ENCODE measurements at regions not wholly inside any gene's neighbourhood (a gene's known extent, or its start where the extent isn't known, plus 50 kb on each side); places are given as distances from the start of the nearest gene placed in this dataset.

DNA sequence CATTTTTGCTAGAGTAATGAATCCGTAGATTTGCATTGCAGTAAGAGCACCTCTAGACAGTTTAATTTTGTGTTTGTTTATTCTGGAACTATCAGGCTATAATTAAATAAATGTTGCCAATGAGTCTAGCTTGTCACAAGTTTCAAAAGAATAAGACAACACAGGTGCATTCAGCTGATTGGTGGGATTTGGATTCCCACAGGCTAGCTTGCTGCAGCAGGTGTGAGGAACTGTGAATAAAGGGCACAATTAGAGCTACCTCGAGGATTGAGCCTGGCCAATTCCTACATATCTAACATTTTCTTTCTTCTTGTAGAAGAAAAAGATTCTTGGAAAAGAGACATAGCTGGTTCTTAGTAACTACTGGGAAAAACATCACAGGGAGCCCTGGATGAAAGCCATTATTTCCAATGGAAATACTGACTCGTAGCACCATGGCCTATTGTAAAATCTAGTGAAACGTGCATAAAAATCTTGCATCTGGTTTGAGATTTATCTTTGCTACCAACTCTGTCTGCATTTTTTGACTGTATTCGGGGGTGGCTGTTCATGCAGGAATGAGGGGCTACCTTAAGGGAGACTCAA, 360.9 kb downstream of the FGF9 start:
- no TSS peak for BruUV-seq (replicated peaks)

More for the DNA sequence above, 360.9 kb downstream of the FGF9 start:
- ChIA-PET CTCF (no interaction called here), POLR2A (ENCODE audit: unreplicated experiment) (no interaction called here)
- Histone ChIP-seq H2BK20ac (ENCODE audit: low read depth, low read length) (no peak overlapping the region), H3K4me3 (ENCODE audit: insufficient read depth, low read depth, low read length) (no peak overlapping the region), H3K23ac (ENCODE audit: low read depth, low read length) (no peak overlapping the region), H4K8ac (ENCODE audit: low read depth in 2 of 2, low read length in 2 of 2) (no peak overlapping the region), H3K4me2 (ENCODE audit: low read depth, low read length) (no peak overlapping the region), H2AK9ac (replicated peaks; ENCODE audit: low read depth, low read length, poor library complexity) (no peak overlapping the region), H2BK120ac (ENCODE audit: low read depth, low read length) (no peak overlapping the region), H4K20me1 (ENCODE audit: insufficient read depth, low read length) (no peaks in the 10 kb centered on the region), H2BK15ac (ENCODE audit: low read depth, low read length) (no peak overlapping the region), H2BK5ac (ENCODE audit: low read depth, low read length, poor library complexity, severe bottlenecking) (no peak overlapping the region), H3K27me3 (ENCODE audit: control insufficient read depth, insufficient read depth, low read length) (peaks cover 13% of the 10 kb centered on the region; the same call in 1 of the 2 replicates), H3K27ac (ENCODE audit: insufficient read depth, low read length) (no peak overlapping the region), H3K4me1 (ENCODE audit: control insufficient read depth, insufficient read depth, low read length) (no peaks in the 10 kb centered on the region), H3K4ac (ENCODE audit: low read depth, low read length) (no peak overlapping the region), H4K91ac (ENCODE audit: insufficient read depth, low read depth, low read length) (no peak overlapping the region), H4K5ac (ENCODE audit: low read depth, low read length) (no peak overlapping the region), H3K9me3 (ENCODE audit: control insufficient read depth, insufficient read depth, low read length) (peaks cover 2% of the 10 kb centered on the region; the same call in 1 of the 2 replicates), H3K36me3 (ENCODE audit: control insufficient read depth, insufficient read depth, low read length) (no peaks in the 10 kb centered on the region), H3K14ac (replicated peaks; ENCODE audit: low read depth, low read length) (no peak overlapping the region), H3K79me1 (ENCODE audit: low read depth in 1 of 2, low read length in 2 of 2) (no peaks in the 10 kb centered on the region), H2AFZ (replicated peaks; ENCODE audit: low read length, poor library complexity) (no peak overlapping the region), H3K9me1 (ENCODE audit: insufficient read depth, low read length) (no peaks in the 10 kb centered on the region; the same call in 1 of the 2 replicates), H2AK5ac (ENCODE audit: low read depth, low read length) (no peak overlapping the region), H3K56ac (ENCODE audit: extremely low read depth, insufficient read depth, low read length) (no peak overlapping the region), H3K9ac (ENCODE audit: low read depth, low read length) (no peak overlapping the region), H3K18ac (ENCODE audit: low read depth, low read length) (no peak overlapping the region)
- ATAC-seq (ENCODE audit: low read depth) (no peak), DNase-seq (no peak)
- in situ Hi-C loops (cut with MboI; ENCODE audit: low sequenced_read_pairs) (no loop called here), intact Hi-C loops (cut with micrococcal nuclease) (no loop called here), dilution Hi-C loops (cut with HindIII; ENCODE audit: low sequenced_read_pairs, unreplicated experiment) (no loop called here)
- WGBS, 2 experiments (ENCODE audit: extremely low coverage in 2 of 2, insufficient read length in 1 of 2), result no CpG with 5 or more reads among the region's 5 CpGs
- TF ChIP-seq RCOR1 (IDR thresholded peaks at IDR 0.05; ENCODE audit: insufficient replicate concordance, low read length), result no peak
- no peak for TF ChIP-seq SMC3 (IDR thresholded peaks at IDR 0.05; ENCODE audit: low read depth, low read length)
- no peak for TF ChIP-seq CHD1 (IDR thresholded peaks at IDR 0.05; ENCODE audit: low read depth, low read length)
- TF ChIP-seq RAD21 (IDR thresholded peaks at IDR 0.05; ENCODE audit: low read length), result no peak
- TF ChIP-seq RFX5 (IDR thresholded peaks at IDR 0.05; ENCODE audit: low read depth, low read length), result no peak
- TF ChIP-seq POLR2A (IDR thresholded peaks at IDR 0.05; ENCODE audit: low read depth, low read length), result no peak
- TF ChIP-seq, protein P1, sequence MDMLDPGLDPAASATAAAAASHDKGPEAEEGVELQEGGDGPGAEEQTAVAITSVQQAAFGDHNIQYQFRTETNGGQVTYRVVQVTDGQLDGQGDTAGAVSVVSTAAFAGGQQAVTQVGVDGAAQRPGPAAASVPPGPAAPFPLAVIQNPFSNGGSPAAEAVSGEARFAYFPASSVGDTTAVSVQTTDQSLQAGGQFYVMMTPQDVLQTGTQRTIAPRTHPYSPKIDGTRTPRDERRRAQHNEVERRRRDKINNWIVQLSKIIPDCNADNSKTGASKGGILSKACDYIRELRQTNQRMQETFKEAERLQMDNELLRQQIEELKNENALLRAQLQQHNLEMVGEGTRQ (IDR thresholded peaks at IDR 0.05; ENCODE audit: low read depth, low read length), result no peak
- no peak for TF ChIP-seq MAFK (IDR thresholded peaks at IDR 0.05; ENCODE audit: low read depth, low read length)
- TF ChIP-seq FOS (IDR thresholded peaks at IDR 0.05; ENCODE audit: low read depth, low read length), result no peak
- no peak for TF ChIP-seq BHLHE40 (IDR thresholded peaks at IDR 0.05; ENCODE audit: low read depth, low read length)
- no peak for TF ChIP-seq CEBPB (IDR thresholded peaks at IDR 0.05; ENCODE audit: low read depth, low read length)
- TF ChIP-seq, protein P2, sequence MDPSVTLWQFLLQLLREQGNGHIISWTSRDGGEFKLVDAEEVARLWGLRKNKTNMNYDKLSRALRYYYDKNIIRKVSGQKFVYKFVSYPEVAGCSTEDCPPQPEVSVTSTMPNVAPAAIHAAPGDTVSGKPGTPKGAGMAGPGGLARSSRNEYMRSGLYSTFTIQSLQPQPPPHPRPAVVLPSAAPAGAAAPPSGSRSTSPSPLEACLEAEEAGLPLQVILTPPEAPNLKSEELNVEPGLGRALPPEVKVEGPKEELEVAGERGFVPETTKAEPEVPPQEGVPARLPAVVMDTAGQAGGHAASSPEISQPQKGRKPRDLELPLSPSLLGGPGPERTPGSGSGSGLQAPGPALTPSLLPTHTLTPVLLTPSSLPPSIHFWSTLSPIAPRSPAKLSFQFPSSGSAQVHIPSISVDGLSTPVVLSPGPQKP (IDR thresholded peaks at IDR 0.05; ENCODE audit: borderline replicate concordance, low read depth, low read length), result no peak
- no peak for TF ChIP-seq NFE2L2 (IDR thresholded peaks at IDR 0.05; ENCODE audit: low read depth, low read length)
- no peak for TF ChIP-seq MAZ (IDR thresholded peaks at IDR 0.05; ENCODE audit: borderline replicate concordance, low read depth, low read length)
- TF ChIP-seq, protein P3, sequence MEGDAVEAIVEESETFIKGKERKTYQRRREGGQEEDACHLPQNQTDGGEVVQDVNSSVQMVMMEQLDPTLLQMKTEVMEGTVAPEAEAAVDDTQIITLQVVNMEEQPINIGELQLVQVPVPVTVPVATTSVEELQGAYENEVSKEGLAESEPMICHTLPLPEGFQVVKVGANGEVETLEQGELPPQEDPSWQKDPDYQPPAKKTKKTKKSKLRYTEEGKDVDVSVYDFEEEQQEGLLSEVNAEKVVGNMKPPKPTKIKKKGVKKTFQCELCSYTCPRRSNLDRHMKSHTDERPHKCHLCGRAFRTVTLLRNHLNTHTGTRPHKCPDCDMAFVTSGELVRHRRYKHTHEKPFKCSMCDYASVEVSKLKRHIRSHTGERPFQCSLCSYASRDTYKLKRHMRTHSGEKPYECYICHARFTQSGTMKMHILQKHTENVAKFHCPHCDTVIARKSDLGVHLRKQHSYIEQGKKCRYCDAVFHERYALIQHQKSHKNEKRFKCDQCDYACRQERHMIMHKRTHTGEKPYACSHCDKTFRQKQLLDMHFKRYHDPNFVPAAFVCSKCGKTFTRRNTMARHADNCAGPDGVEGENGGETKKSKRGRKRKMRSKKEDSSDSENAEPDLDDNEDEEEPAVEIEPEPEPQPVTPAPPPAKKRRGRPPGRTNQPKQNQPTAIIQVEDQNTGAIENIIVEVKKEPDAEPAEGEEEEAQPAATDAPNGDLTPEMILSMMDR (conservative IDR thresholded peaks at IDR 0.05; ENCODE audit: low read depth, low read length), result no peak
- TF ChIP-seq MXI1 (IDR thresholded peaks at IDR 0.05; ENCODE audit: borderline replicate concordance, low read depth, low read length), result no peak
